Sigmoid colon (tissue), 6 donors: ENCODE measurements at regions not wholly inside any gene's neighbourhood (a gene's known extent, or its start where the extent isn't known, plus 50 kb on each side); places are given as distances from the start of the nearest gene placed in this dataset.

Source experiments
- DNase-seq: peaks from one replicate; pipeline ENCODE4 v3.0.0-alpha.2; 2019
- H3K27ac ChIP-seq, 4 donors: fragments of 200-600 bp; sonication (generic); one replicate each; pipeline ENCODE4 v1.5.1; 2016 to 2019; ENCODE audit warnings: mild to moderate bottlenecking in 1 of 4
- H3K27me3 ChIP-seq, 3 donors: fragments of 200-600 bp; sonication (generic); one replicate each; pipeline ENCODE4 v1.5.1; 2019; ENCODE audit warnings: mild to moderate bottlenecking in 1 of 3
- H3K36me3 ChIP-seq, 4 donors: fragments of 200-600 bp; sonication (generic); one replicate each; pipeline ENCODE4 v1.5.1; 2016 to 2019
- H3K4me1 ChIP-seq, 4 donors: fragments of 200-600 bp; sonication (generic); one replicate each; pipeline ENCODE4 v1.5.1; 2017 to 2019
- H3K4me3 ChIP-seq, 4 donors: fragments of 200-600 bp; sonication (generic); one replicate each; pipeline ENCODE4 v1.5.1; 2017 to 2019; ENCODE audit warnings: mild to moderate bottlenecking in 2 of 4, moderate library complexity in 1 of 4
- H3K9me3 ChIP-seq, 4 donors: fragments of 200-600 bp in 3 of 4; sonication (generic) in 3 of 4; one replicate each; pipeline versions ENCODE4 v1.5.1 to v1.6.1; 2013 to 2019
- CTCF ChIP-seq, 4 experiments: fragments of 450-650 bp in 3 of 4; fragments of 200-600 bp in 1 of 4; IDR thresholded peaks; one replicate each; pipeline ENCODE4 v1.5.1; 2016 to 2019; ENCODE audit warnings: antibody characterized with exemption in 4 of 4, mild to moderate bottlenecking in 3 of 4, moderate library complexity in 2 of 4
- EP300 ChIP-seq, 4 donors: sonication (generic); formaldehyde crosslinking; IDR thresholded peaks; one replicate each; pipeline ENCODE4 v1.6.1; 2017; ENCODE audit warnings: antibody characterized with exemption in 4 of 4
- POLR2A ChIP-seq, 2 donors: fragments of 450-650 bp; IDR thresholded peaks; one replicate each; pipeline ENCODE4 v1.6.1; 2016; ENCODE audit warnings: antibody characterized with exemption in 2 of 2, mild to moderate bottlenecking in 2 of 2, moderate library complexity in 2 of 2
- POLR2AphosphoS5 ChIP-seq, 4 donors: sonication (generic); formaldehyde crosslinking; IDR thresholded peaks; one replicate each; pipeline ENCODE4 v1.6.1; 2017; ENCODE audit warnings: antibody characterized with exemption in 4 of 4
- WGBS, 2 donors: extraction: QIAGEN DNeasy Blood & Tissue Kit; methylation state at CpG; one replicate each; pipeline ENCODE4 v1.1.7; 2013; 5-methylcytosine and 5-hydroxymethylcytosine counted together
- intact Hi-C: fragments of 100-400 bp; cut with DNase I; formaldehyde crosslinking; loops from one replicate; pipeline ENCODE4 v1.15.1; 2023
- donor health status: healthy with polysubstance abuse.
- donor health status: healthy.

GRCh38 chr2:215624423-215624829 lies 188.6 kb upstream of the FN1 start:
- no peaks in the 10 kb centered on the region for H3K9me3 ChIP-seq
- no peaks in the 10 kb centered on the region for H3K27me3 ChIP-seq
- H3K4me3 ChIP-seq = no peak overlapping the region
- intact Hi-C loops = loop anchor here (2.0 to 5.0 kb wide), 6 partner anchors 44 to 293 kb away; no protein-coding TSS in a partner anchor
- peak overlapping the region; percentile 80 to 89 (median 86) for H3K27ac ChIP-seq
- TF ChIP-seq POLR2AphosphoS5 (IDR thresholded peaks at IDR 0.05) = peak; percentile 87 to 94 (median 89)
- peak in 1 of 2 donors; percentile 13 for TF ChIP-seq POLR2A (IDR thresholded peaks at IDR 0.05)
- TF ChIP-seq CTCF (IDR thresholded peaks at IDR 0.05) = no peak
- TF ChIP-seq EP300 (IDR thresholded peaks at IDR 0.05) = peak; percentile 95 to 99 (median 98)
- H3K4me1 ChIP-seq = peaks cover 0 to 47% (median 36%) of the 10 kb centered on the region in 4 donors
- no peaks in the 10 kb centered on the region for H3K36me3 ChIP-seq
- DNase-seq = peak; percentile 92
- 72 to 77% methylated on average over 7 of the region's 7 CpGs for WGBS, 2 donors

GRCh38 chr2:215622837-215623236 lies 187.0 kb upstream of the FN1 start:
- DNase-seq = no peak
- no peaks in the 10 kb centered on the region for H3K36me3 ChIP-seq
- 75 to 83% methylated on average over 5 of the region's 5 CpGs for WGBS, 2 donors
- no peak overlapping the region for H3K4me3 ChIP-seq
- H3K27ac ChIP-seq = peak overlapping the region; percentile 80 to 89 (median 86)
- H3K4me1 ChIP-seq = peaks cover 0 to 59% (median 44%) of the 10 kb centered on the region in 4 donors
- H3K9me3 ChIP-seq = no peaks in the 10 kb centered on the region
- no peaks in the 10 kb centered on the region for H3K27me3 ChIP-seq
- intact Hi-C loops = loop anchor here (5.0 kb wide), 3 partner anchors 159 to 294 kb away; no protein-coding TSS in a partner anchor
- TF ChIP-seq POLR2A (IDR thresholded peaks at IDR 0.05) = no peak
- TF ChIP-seq POLR2AphosphoS5 (IDR thresholded peaks at IDR 0.05) = no peak

- no peak for TF ChIP-seq POLR2A (IDR thresholded peaks at IDR 0.05)
- TF ChIP-seq POLR2AphosphoS5 (IDR thresholded peaks at IDR 0.05) = no peak
- no peak for TF ChIP-seq CTCF (IDR thresholded peaks at IDR 0.05)
- no peak for TF ChIP-seq EP300 (IDR thresholded peaks at IDR 0.05)
- DNase-seq = no peak
- no peak overlapping the region for H3K4me3 ChIP-seq
- H3K27ac ChIP-seq = peak overlapping the region in 3 of 4 donors; percentile 19 to 89 (median 86)
- H3K27me3 ChIP-seq = no peaks in the 10 kb centered on the region
- 70 to 88% methylated on average over 2 of the region's 2 CpGs for WGBS, 2 donors
- H3K36me3 ChIP-seq = no peaks in the 10 kb centered on the region
- peaks cover 0 to 53% (median 43%) of the 10 kb centered on the region in 4 donors for H3K4me1 ChIP-seq
- no peaks in the 10 kb centered on the region for H3K9me3 ChIP-seq
- intact Hi-C loops = loop anchor here (5.0 kb wide), 3 partner anchors 161 to 296 kb away; no protein-coding TSS in a partner anchor
Observed at GRCh38 chr2:215621381-215621780, 185.5 kb upstream of the FN1 start.

- Histone ChIP-seq H3K4me1 (peaks cover 0 to 45% (median 40%) of the 10 kb centered on the region in 4 donors), H3K27ac (peak overlapping the region in 3 of 4 donors; percentile 59 to 89 (median 86)), H3K9me3 (no peaks in the 10 kb centered on the region), H3K36me3 (no peaks in the 10 kb centered on the region), H3K4me3 (no peak overlapping the region), H3K27me3 (no peaks in the 10 kb centered on the region)
- intact Hi-C loops = loop anchor here (5.0 kb wide), 3 partner anchors 162 to 297 kb away; no protein-coding TSS in a partner anchor
- WGBS, 2 donors = 92 to 95% methylated on average over 3 of the region's 3 CpGs
- DNase-seq = no peak
- TF ChIP-seq CTCF (IDR thresholded peaks at IDR 0.05) (no peak), EP300 (IDR thresholded peaks at IDR 0.05) (no peak), POLR2A (IDR thresholded peaks at IDR 0.05) (no peak), POLR2AphosphoS5 (IDR thresholded peaks at IDR 0.05) (no peak)
Observed at GRCh38 chr2:215620528-215620927, 184.7 kb upstream of the FN1 start.

GRCh38 chr2:215619989-215620388 lies 184.1 kb upstream of the FN1 start:
- Histone ChIP-seq H3K27ac (peak overlapping the region in 3 of 4 donors; percentile 59 to 89 (median 86)), H3K4me1 (peaks cover 0 to 39% (median 35%) of the 10 kb centered on the region in 4 donors), H3K4me3 (peak overlapping the region in 2 of 4 donors; percentile 0 to 6), H3K9me3 (no peaks in the 10 kb centered on the region), H3K27me3 (no peaks in the 10 kb centered on the region), H3K36me3 (no peaks in the 10 kb centered on the region)
- intact Hi-C loops = loop anchor here (5.0 kb wide), 3 partner anchors 162 to 297 kb away; no protein-coding TSS in a partner anchor
- TF ChIP-seq POLR2AphosphoS5 (IDR thresholded peaks at IDR 0.05) (no peak), POLR2A (IDR thresholded peaks at IDR 0.05) (no peak), CTCF (IDR thresholded peaks at IDR 0.05) (no peak)
- no peak for DNase-seq
- WGBS, 2 donors = 69 to 73% methylated on average over 10 of the region's 10 CpGs
